Hippocampal formation (tissue), 2 donors: ENCODE measurements at regions not wholly inside any gene's neighbourhood (a gene's known extent, or its start where the extent isn't known, plus 50 kb on each side); places are given as distances from the start of the nearest gene placed in this dataset.

ENCODE experiments used
- DNase-seq, 2 donors: peaks; one replicate each; lab custom pipeline; 2025; lab: John Stamatoyannopoulos, UW

GRCh38 chr2:126774761-126775160 is 118.8 kb downstream of the GYPC start:
- no peak for DNase-seq

GRCh38 chr2:126775300-126775985 is 119.5 kb downstream of the GYPC start:
- no peak for DNase-seq

GRCh38 chr2:126776255-126776654 is 120.3 kb downstream of the GYPC start:
- no peak for DNase-seq

- DNase-seq: peak; percentile 77 to 78
Observed at GRCh38 chr2:126776692-126777619, 121.0 kb downstream of the GYPC start.

- no peak for DNase-seq
Observed at GRCh38 chr2:126777620-126777978, 121.1 kb upstream of the TEX51 start.

- no peak for DNase-seq
Observed at GRCh38 chr2:126778561-126779501, 119.9 kb upstream of the TEX51 start.

- no peak for DNase-seq
Observed at GRCh38 chr2:126781206-126781605, 117.5 kb upstream of the TEX51 start.

GRCh38 chr2:126781806-126782205 is 116.9 kb upstream of the TEX51 start:
- DNase-seq: no peak

GRCh38 chr2:126782648-126783047 is 116.0 kb upstream of the TEX51 start:
- DNase-seq: no peak

GRCh38 chr2:126783341-126783740 is 115.3 kb upstream of the TEX51 start:
- DNase-seq: no peak

- no peak for DNase-seq
Observed at GRCh38 chr2:126784045-126784444, 114.6 kb upstream of the TEX51 start.

GRCh38 chr2:126784621-126785020 is 114.1 kb upstream of the TEX51 start:
- no peak for DNase-seq

- no peak for DNase-seq
Observed at GRCh38 chr2:126785236-126785635, 113.5 kb upstream of the TEX51 start.

GRCh38 chr2:126785862-126786261 is 112.8 kb upstream of the TEX51 start:
- no peak for DNase-seq

GRCh38 chr2:126786765-126787164 is 111.9 kb upstream of the TEX51 start:
- no peak for DNase-seq

GRCh38 chr2:126787289-126787688 is 111.4 kb upstream of the TEX51 start:
- no peak for DNase-seq

GRCh38 chr2:126788113-126788512 is 110.6 kb upstream of the TEX51 start:
- DNase-seq: no peak

- no peak for DNase-seq
Observed at GRCh38 chr2:126788652-126789051, 110.0 kb upstream of the TEX51 start.

- DNase-seq: no peak
Observed at GRCh38 chr2:126790987-126791780, 107.5 kb upstream of the TEX51 start.

- no peak for DNase-seq
Observed at GRCh38 chr2:126792186-126792585, 106.5 kb upstream of the TEX51 start.

GRCh38 chr2:126792993-126793392 is 105.7 kb upstream of the TEX51 start:
- DNase-seq: no peak
